ENCODE measurements at regions not wholly inside any gene's neighbourhood (a gene's known extent, or its start where the extent isn't known, plus 50 kb on each side); places are given as distances from the start of the nearest gene placed in this dataset.
A peak's percentile ranks its signal among the peaks of the same experiment; 100 is the strongest.

DNA sequence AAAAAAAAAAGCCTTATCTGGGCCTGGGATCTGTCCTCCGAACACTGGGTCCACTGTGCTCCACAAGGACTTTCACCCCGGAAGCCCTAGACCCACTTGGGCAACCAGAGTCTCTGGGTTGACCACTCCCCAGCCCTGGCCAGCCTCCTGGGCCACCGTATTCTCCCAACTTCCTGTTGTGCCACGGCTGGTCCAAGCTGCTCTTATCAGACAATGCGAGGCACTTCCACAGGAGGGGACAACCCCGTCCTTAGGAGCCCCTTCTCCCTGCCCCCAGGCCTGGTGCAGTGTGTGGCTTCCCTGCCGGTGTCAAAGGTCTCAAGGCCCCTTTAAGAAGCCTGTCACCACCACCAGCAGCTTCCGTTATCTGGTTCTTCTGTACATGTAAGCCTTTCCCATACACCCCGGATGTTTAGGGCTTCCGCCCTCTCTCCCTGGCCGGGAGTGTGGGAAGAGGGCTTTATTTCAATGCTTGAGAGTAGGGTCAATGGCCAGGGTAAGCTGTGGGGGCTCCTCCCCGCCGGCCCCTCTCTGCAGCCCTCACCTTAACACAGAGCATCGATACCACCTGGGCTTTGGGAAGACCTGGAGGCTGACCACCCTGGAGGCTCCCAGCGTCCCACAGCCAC, 313.0 kb downstream of the SEC14L1 start (continued):
- TF ChIP-seq, protein P1, sequence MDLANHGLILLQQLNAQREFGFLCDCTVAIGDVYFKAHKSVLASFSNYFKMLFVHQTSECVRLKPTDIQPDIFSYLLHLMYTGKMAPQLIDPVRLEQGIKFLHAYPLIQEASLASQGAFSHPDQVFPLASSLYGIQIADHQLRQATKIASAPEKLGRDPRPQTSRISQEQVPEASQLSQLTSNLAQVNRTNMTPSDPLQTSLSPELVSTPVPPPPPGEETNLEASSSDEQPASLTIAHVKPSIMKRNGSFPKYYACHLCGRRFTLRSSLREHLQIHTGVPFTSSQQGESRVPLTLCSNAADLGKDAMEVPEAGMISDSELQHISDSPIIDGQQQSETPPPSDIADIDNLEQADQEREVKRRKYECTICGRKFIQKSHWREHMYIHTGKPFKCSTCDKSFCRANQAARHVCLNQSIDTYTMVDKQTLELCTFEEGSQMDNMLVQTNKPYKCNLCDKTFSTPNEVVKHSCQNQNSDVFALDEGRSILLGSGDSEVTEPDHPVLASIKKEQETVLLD (IDR thresholded peaks at IDR 0.05): peak; percentile 49; the same call in 1 of the 2 replicates
- TF ChIP-seq TFAM (CRISPR knock-in tag; conservative IDR thresholded peaks at IDR 0.05) (no peak), ZNF830 (CRISPR knock-in tag; IDR thresholded peaks at IDR 0.05) (no peak), HDGF (IDR thresholded peaks at IDR 0.05) (no peak), PHTF2 (CRISPR knock-in tag; IDR thresholded peaks at IDR 0.05) (no peak), ZNF384 (IDR thresholded peaks at IDR 0.05; ENCODE audit: low read depth, low read length) (peak; percentile 76)

DNA sequence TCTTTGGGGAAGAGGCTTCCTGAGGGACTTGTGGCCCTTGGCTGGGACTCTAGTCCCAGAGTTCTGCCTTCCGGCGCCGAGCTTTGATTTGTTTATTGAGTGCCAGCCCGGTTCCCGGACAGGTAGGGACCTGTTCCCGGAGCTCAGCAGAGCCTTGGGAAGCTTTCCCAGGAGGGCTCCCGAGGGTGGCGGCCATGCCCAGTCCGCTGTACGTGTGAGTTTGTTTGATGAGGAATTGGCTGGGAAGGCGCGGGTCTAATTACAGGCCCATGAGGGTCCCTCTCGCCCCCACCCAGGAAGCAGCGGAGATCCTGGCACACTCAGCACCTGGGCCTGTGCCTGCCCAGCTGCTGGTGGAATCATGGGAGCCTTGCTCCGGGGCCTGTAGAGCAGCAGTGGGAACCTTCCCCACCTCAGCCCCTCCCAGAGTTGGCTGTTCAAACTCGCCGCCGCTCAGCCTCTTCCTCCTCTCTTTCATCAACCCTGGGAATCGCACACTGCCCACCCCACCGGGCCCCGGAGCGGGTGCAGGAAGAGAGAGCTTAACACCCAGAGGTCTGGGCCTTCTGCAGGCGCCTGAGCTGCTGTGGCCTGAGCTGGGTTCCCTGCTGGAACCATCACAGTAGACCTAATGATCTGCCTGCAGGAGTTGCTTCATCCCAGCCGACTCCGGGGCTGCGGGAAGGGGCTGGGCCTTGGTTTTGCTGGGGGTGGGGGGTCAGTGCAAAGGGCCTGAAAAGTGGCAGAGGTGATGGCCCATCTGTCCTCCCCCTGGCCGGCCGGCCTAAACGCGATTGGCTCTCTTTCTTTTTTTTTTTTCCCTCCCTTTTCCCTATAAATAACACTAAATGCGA, 313.7 kb downstream of the SEC14L1 start:
- Histone ChIP-seq H4K20me1 (replicated peaks; ENCODE audit: control insufficient read depth, insufficient read depth, low read length) (peaks cover 8% of the 10 kb centered on the region; the same call in 1 of the 2 replicates), H2AFZ (ENCODE audit: low read depth, low read length) (no peak overlapping the region), H3K27me3 (ENCODE audit: control insufficient read depth in 2 of 2, insufficient read depth in 2 of 2, low read length in 2 of 2) (no peaks in the 10 kb centered on the region), H3K9me1 (ENCODE audit: control insufficient read depth, insufficient read depth, low read length) (no peaks in the 10 kb centered on the region), H3K9me3 (replicated peaks; ENCODE audit: control insufficient read depth, insufficient read depth, low read depth, low read length) (no peaks in the 10 kb centered on the region), H3K9ac (ENCODE audit: insufficient read depth in 1 of 2, low read depth in 2 of 2, low read length in 2 of 2) (peak overlapping the region; percentile 22 to 80; a peak in 3 of 4 replicates), H3K4me2 (ENCODE audit: insufficient read depth, low read length) (peak overlapping the region; percentile 61), H3K4me1 (replicated peaks in 1 of 2; ENCODE audit: control insufficient read depth in 2 of 2, insufficient read depth in 2 of 2, low read length in 2 of 2) (peaks cover 46 to 87% of the 10 kb centered on the region in 2 experiments), H3K36me3 (ENCODE audit: control insufficient read depth, insufficient read depth, low read length) (peaks cover 9% of the 10 kb centered on the region; the same call in 2 of the 3 replicates), H3K4me3 (peak overlapping the region; percentile 19), H3K27ac (ENCODE audit: extremely low read depth, low read depth, low read length) (peak overlapping the region; percentile 70; the same call in 2 of the 3 replicates), H3K79me2 (ENCODE audit: control insufficient read depth, insufficient read depth, low read length) (peaks cover 83% of the 10 kb centered on the region)
- 76% methylated on average over 17 of the region's 31 CpGs for WGBS (ENCODE audit: insufficient coverage, low coverage, missing lambda C conversion rate)
- in situ Hi-C loops (cut with MboI): no loop called here
- ChIA-PET CTCF (ENCODE audit: low intra/inter-chr PET ratio) (no interaction called here), POLR2A (interaction anchor here (0.6 to 1.3 kb wide), 4 partner anchors 11 to 1101 kb away, joined by 3 to 5 read pairs (median 4); a partner anchor contains a TSS)
- intact Hi-C loops (cut with micrococcal nuclease): no loop called here
- BruUV-seq (replicated peaks): TSS peak; percentile 23
- peak; percentile 26 for TF ChIP-seq ZFX (CRISPR knock-in tag; IDR thresholded peaks at IDR 0.05)
- peak; percentile 36; the same call in 1 of the 2 replicates for TF ChIP-seq RBFOX2 (IDR thresholded peaks at IDR 0.05; ENCODE audit: low read depth, low read length)
- TF ChIP-seq CEBPG (CRISPR knock-in tag; IDR thresholded peaks at IDR 0.05): 0 out of 2 replicates have a peak, but pooled peaks have one; percentile 7
- no peak for TF ChIP-seq CEBPG (tag; conservative IDR thresholded peaks at IDR 0.05 in 1 of 2, IDR thresholded peaks at IDR 0.05 in 1 of 2)
- TF ChIP-seq, protein P2, sequence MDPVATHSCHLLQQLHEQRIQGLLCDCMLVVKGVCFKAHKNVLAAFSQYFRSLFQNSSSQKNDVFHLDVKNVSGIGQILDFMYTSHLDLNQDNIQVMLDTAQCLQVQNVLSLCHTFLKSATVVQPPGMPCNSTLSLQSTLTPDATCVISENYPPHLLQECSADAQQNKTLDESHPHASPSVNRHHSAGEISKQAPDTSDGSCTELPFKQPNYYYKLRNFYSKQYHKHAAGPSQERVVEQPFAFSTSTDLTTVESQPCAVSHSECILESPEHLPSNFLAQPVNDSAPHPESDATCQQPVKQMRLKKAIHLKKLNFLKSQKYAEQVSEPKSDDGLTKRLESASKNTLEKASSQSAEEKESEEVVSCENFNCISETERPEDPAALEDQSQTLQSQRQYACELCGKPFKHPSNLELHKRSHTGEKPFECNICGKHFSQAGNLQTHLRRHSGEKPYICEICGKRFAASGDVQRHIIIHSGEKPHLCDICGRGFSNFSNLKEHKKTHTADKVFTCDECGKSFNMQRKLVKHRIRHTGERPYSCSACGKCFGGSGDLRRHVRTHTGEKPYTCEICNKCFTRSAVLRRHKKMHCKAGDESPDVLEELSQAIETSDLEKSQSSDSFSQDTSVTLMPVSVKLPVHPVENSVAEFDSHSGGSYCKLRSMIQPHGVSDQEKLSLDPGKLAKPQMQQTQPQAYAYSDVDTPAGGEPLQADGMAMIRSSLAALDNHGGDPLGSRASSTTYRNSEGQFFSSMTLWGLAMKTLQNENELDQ (CRISPR knock-in tag; IDR thresholded peaks at IDR 0.05; ENCODE audit: borderline replicate concordance): no peak
- no peak for ATAC-seq
- no peak for FAIRE-seq
- no peak for DNase-seq (ENCODE audit: extremely low read depth in 1 of 4, low spot score in 3 of 4)
